ENCODE measurements at regions not wholly inside any gene's neighbourhood (a gene's known extent, or its start where the extent isn't known, plus 50 kb on each side); places are given as distances from the start of the nearest gene placed in this dataset.

GRCh38 chr5:56335212-56335611 lies 102.1 kb upstream of the ANKRD55 start:
- BruUV-seq (replicated peaks), result no TSS peak
- Mint-ChIP-seq H3K27me3 (ENCODE audit: insufficient read depth, unreplicated experiment) (no peaks in the 10 kb centered on the region), H3K4me3 (ENCODE audit: unreplicated experiment) (no peak overlapping the region), H3K4me1 (ENCODE audit: insufficient read depth, unreplicated experiment) (peaks cover 2% of the 10 kb centered on the region), H3K36me3 (ENCODE audit: insufficient read depth, unreplicated experiment) (no peaks in the 10 kb centered on the region), H3K27ac (ENCODE audit: low read depth, unreplicated experiment) (no peak overlapping the region), H3K9me3 (ENCODE audit: unreplicated experiment) (peaks cover 12% of the 10 kb centered on the region)
- no peak for TF ChIP-seq CTCF (IDR thresholded peaks at IDR 0.05; ENCODE audit: unreplicated experiment)
- intact Hi-C loops (cut with micrococcal nuclease), result no loop called here
- POLR2A ChIA-PET, result no interaction called here
- CTCF ChIA-PET, result no interaction called here
- no peak for DNase-seq (ENCODE audit: unreplicated experiment)

- H3K9me3 Mint-ChIP-seq (ENCODE audit: unreplicated experiment), result no peaks in the 10 kb centered on the region
- TF ChIP-seq CTCF (IDR thresholded peaks at IDR 0.05; ENCODE audit: unreplicated experiment), result no peak
- BruUV-seq (replicated peaks), result no TSS peak
- CTCF ChIA-PET, result no interaction called here
- H3K4me1 Mint-ChIP-seq (ENCODE audit: insufficient read depth, unreplicated experiment), result peaks cover 24% of the 10 kb centered on the region
- H3K4me3 Mint-ChIP-seq (ENCODE audit: unreplicated experiment), result no peak overlapping the region
- DNase-seq (ENCODE audit: unreplicated experiment), result no peak
- no peak overlapping the region for H3K27ac Mint-ChIP-seq (ENCODE audit: low read depth, unreplicated experiment)
- intact Hi-C loops (cut with micrococcal nuclease), result no loop called here
- H3K36me3 Mint-ChIP-seq (ENCODE audit: insufficient read depth, unreplicated experiment), result no peaks in the 10 kb centered on the region
- POLR2A ChIA-PET, result interaction anchor here (0.6 to 3.5 kb wide), 5 partner anchors 9 to 72 kb away, joined by 3 to 21 read pairs (median 4); no protein-coding TSS in a partner anchor
- H3K27me3 Mint-ChIP-seq (ENCODE audit: insufficient read depth, unreplicated experiment), result no peaks in the 10 kb centered on the region
Measured at GRCh38 chr5:56330806-56331205, 97.7 kb upstream of the ANKRD55 start.

- intact Hi-C loops (cut with micrococcal nuclease), result no loop called here
- DNase-seq (ENCODE audit: unreplicated experiment), result no peak
- no peaks in the 10 kb centered on the region for H3K36me3 Mint-ChIP-seq (ENCODE audit: insufficient read depth, unreplicated experiment)
- CTCF ChIA-PET, result interaction anchor here (0.6 to 0.9 kb wide), 3 partner anchors 13 to 1411 kb away, joined by 3 to 4 read pairs (median 4); no protein-coding TSS in a partner anchor
- no peaks in the 10 kb centered on the region for H3K9me3 Mint-ChIP-seq (ENCODE audit: unreplicated experiment)
- BruUV-seq (replicated peaks), result no TSS peak
- peaks cover 24% of the 10 kb centered on the region for H3K4me1 Mint-ChIP-seq (ENCODE audit: insufficient read depth, unreplicated experiment)
- no peak overlapping the region for H3K27ac Mint-ChIP-seq (ENCODE audit: low read depth, unreplicated experiment)
- POLR2A ChIA-PET, result interaction anchor here (0.6 to 3.5 kb wide), 6 partner anchors 9 to 485 kb away, joined by 3 to 21 read pairs (median 4); partner anchors contain the start of gene MAP3K1
- no peak overlapping the region for H3K4me3 Mint-ChIP-seq (ENCODE audit: unreplicated experiment)
- TF ChIP-seq CTCF (IDR thresholded peaks at IDR 0.05; ENCODE audit: unreplicated experiment), result no peak
- no peaks in the 10 kb centered on the region for H3K27me3 Mint-ChIP-seq (ENCODE audit: insufficient read depth, unreplicated experiment)
Measured at GRCh38 chr5:56330167-56330566, 97.0 kb upstream of the ANKRD55 start.

GRCh38 chr5:56329652-56330051 lies 96.5 kb upstream of the ANKRD55 start:
- no peaks in the 10 kb centered on the region for H3K36me3 Mint-ChIP-seq (ENCODE audit: insufficient read depth, unreplicated experiment)
- H3K4me1 Mint-ChIP-seq (ENCODE audit: insufficient read depth, unreplicated experiment), result peaks cover 24% of the 10 kb centered on the region
- H3K27me3 Mint-ChIP-seq (ENCODE audit: insufficient read depth, unreplicated experiment), result no peaks in the 10 kb centered on the region
- ChIA-PET CTCF (interaction anchor here (0.5 to 0.9 kb wide), 6 partner anchors 14 to 1412 kb away, joined by 3 to 4 read pairs (median 3); no protein-coding TSS in a partner anchor), POLR2A (interaction anchor here (0.6 to 3.5 kb wide), 8 partner anchors 9 to 489 kb away, joined by 3 to 21 read pairs (median 3); partner anchors contain the start of gene MAP3K1)
- intact Hi-C loops (cut with micrococcal nuclease), result no loop called here
- no TSS peak for BruUV-seq (replicated peaks)
- peak overlapping the region; percentile 84 for H3K27ac Mint-ChIP-seq (ENCODE audit: low read depth, unreplicated experiment)
- TF ChIP-seq CTCF (IDR thresholded peaks at IDR 0.05; ENCODE audit: unreplicated experiment), result no peak
- DNase-seq (ENCODE audit: unreplicated experiment), result peak; percentile 27
- no peak overlapping the region for H3K4me3 Mint-ChIP-seq (ENCODE audit: unreplicated experiment)
- H3K9me3 Mint-ChIP-seq (ENCODE audit: unreplicated experiment), result no peaks in the 10 kb centered on the region

All from MCF 10A (cell line).